ENCODE measurements at regions not wholly inside any gene's neighbourhood (a gene's known extent, or its start where the extent isn't known, plus 50 kb on each side); places are given as distances from the start of the nearest gene placed in this dataset.

GRCh38 chr16:66058832-66059231, 307.7 kb upstream of the CDH5 start:
- no peak for DNase-seq (ENCODE audit: low read depth in 2 of 2)

- no peak for DNase-seq (ENCODE audit: low read depth in 2 of 2)
Measured at GRCh38 chr16:66058172-66058691, 308.3 kb upstream of the CDH5 start.

- no peak for DNase-seq (ENCODE audit: low read depth in 2 of 2)
Measured at GRCh38 chr16:66057057-66057456, 309.4 kb upstream of the CDH5 start.

- DNase-seq (ENCODE audit: low read depth in 2 of 2) = no peak
Measured at GRCh38 chr16:66054095-66054494, 312.4 kb upstream of the CDH5 start.

GRCh38 chr16:66052745-66053144, 313.7 kb upstream of the CDH5 start:
- no peak for DNase-seq (ENCODE audit: low read depth in 2 of 2)

- no peak for DNase-seq (ENCODE audit: low read depth in 2 of 2)
Measured at GRCh38 chr16:66050991-66051390, 315.5 kb upstream of the CDH5 start.

- DNase-seq (ENCODE audit: low read depth in 2 of 2) = no peak
Measured at GRCh38 chr16:66049865-66050264, 316.6 kb upstream of the CDH5 start.

- DNase-seq (ENCODE audit: low read depth in 2 of 2) = no peak
Measured at GRCh38 chr16:66045626-66046025, 320.9 kb upstream of the CDH5 start.

GRCh38 chr16:66044556-66044955, 321.9 kb upstream of the CDH5 start:
- DNase-seq (ENCODE audit: low read depth in 2 of 2) = no peak

GRCh38 chr16:66044089-66044488, 322.4 kb upstream of the CDH5 start:
- no peak for DNase-seq (ENCODE audit: low read depth in 2 of 2)

- DNase-seq (ENCODE audit: low read depth in 2 of 2) = no peak
Measured at GRCh38 chr16:66043326-66043725, 323.2 kb upstream of the CDH5 start.

- DNase-seq (ENCODE audit: low read depth in 2 of 2) = no peak
Measured at GRCh38 chr16:66042341-66042740, 324.1 kb upstream of the CDH5 start.

GRCh38 chr16:66041907-66042306, 324.6 kb upstream of the CDH5 start:
- DNase-seq (ENCODE audit: low read depth in 2 of 2) = no peak

- no peak for DNase-seq (ENCODE audit: low read depth in 2 of 2)
Measured at GRCh38 chr16:66039793-66040192, 326.7 kb upstream of the CDH5 start.

- no peak for DNase-seq (ENCODE audit: low read depth in 2 of 2)
Measured at GRCh38 chr16:66036793-66037715, 329.4 kb upstream of the CDH5 start.

GRCh38 chr16:66036184-66036583, 330.3 kb upstream of the CDH5 start:
- DNase-seq (ENCODE audit: low read depth in 2 of 2) = no peak

- DNase-seq (ENCODE audit: low read depth in 2 of 2) = no peak
Measured at GRCh38 chr16:66035096-66035495, 331.4 kb upstream of the CDH5 start.

- no peak for DNase-seq (ENCODE audit: low read depth in 2 of 2)
Measured at GRCh38 chr16:66032841-66033240, 333.6 kb upstream of the CDH5 start.

- no peak for DNase-seq (ENCODE audit: low read depth in 2 of 2)
Measured at GRCh38 chr16:66030036-66030435, 336.5 kb upstream of the CDH5 start.

- no peak for DNase-seq (ENCODE audit: low read depth in 2 of 2)
Measured at GRCh38 chr16:66028510-66029216, 337.8 kb upstream of the CDH5 start.

- no peak for DNase-seq (ENCODE audit: low read depth in 2 of 2)
Measured at GRCh38 chr16:66026787-66027330, 339.6 kb upstream of the CDH5 start.

- no peak for DNase-seq (ENCODE audit: low read depth in 2 of 2)
Measured at GRCh38 chr16:66026211-66026610, 340.3 kb upstream of the CDH5 start.

GRCh38 chr16:66025751-66026150, 340.7 kb upstream of the CDH5 start:
- no peak for DNase-seq (ENCODE audit: low read depth in 2 of 2)

Measured in stimulated activated CD4-positive, alpha-beta T cell treated with anti-CD3 and anti-CD28 coated beads, Interleukin-1b, Interleukin-23, amount 100 ng/mL, for 1 hour (primary cell).